ENCODE measurements at regions not wholly inside any gene's neighbourhood (a gene's known extent, or its start where the extent isn't known, plus 50 kb on each side); places are given as distances from the start of the nearest gene placed in this dataset.

DNA sequence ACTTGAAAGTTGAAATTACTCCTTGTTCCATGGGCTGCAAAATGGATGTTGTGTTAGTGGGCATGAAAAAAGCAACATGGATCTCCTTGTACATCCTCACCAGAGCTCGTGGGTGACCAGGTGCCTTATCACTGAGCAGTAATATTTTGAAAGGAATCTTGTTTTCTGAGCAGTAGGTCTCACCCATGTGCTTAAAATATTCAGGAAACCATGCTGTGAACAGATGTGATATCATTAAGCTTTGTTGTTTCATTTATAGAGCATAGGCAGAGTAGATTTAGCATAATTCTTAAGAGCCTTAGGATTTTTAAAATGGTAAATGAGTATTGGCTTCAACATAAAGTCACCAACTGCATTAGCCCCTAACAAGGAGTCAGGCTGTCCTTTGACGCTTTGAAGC is 316.6 kb downstream of the TYW1 start:
- no peak for TF ChIP-seq EZH2 (IDR thresholded peaks at IDR 0.05; ENCODE audit: insufficient read depth, poor library complexity, severe bottlenecking)
- TF ChIP-seq EZH2phosphoT487 (IDR thresholded peaks at IDR 0.05; ENCODE audit: insufficient read depth, low read depth): no peak

Data from GM23248 (cell line).